Mammary epithelial cell (primary cell): ENCODE measurements at regions not wholly inside any gene's neighbourhood (a gene's known extent, or its start where the extent isn't known, plus 50 kb on each side); places are given as distances from the start of the nearest gene placed in this dataset.

Source experiments
- CTCF ChIP-seq, 2 donors: IDR thresholded peaks in 1 of 2; conservative IDR thresholded peaks in 1 of 2; 2 replicates each; pipeline ENCODE4 v1.5.1; 2011 to 2012; ENCODE audit warnings: inconsistent platforms in 2 of 2, low read length in 2 of 2, mild to moderate bottlenecking in 2 of 2, control low read depth in 1 of 2, low read depth in 1 of 2; ENCODE audit not compliant: insufficient read depth in 1 of 2; ENCODE audit errors: extremely low read depth in 1 of 2
- EZH2 ChIP-seq: IDR thresholded peaks from 2 replicates; pipeline ENCODE4 v1.6.1; 2012; ENCODE audit warnings: low read length, inconsistent platforms, borderline replicate concordance

- TF ChIP-seq CTCF (conservative IDR thresholded peaks at IDR 0.05 in 1 of 2, IDR thresholded peaks at IDR 0.05 in 1 of 2; ENCODE audit: extremely low read depth in 1 of 2, insufficient read depth in 1 of 2, low read depth in 1 of 2, low read length in 2 of 2) = no peak
- no peak for TF ChIP-seq EZH2
Measured at GRCh38 chr3:156763931-156764720, 62.0 kb upstream of the LEKR1 start.
